ENCODE measurements at regions not wholly inside any gene's neighbourhood (a gene's known extent, or its start where the extent isn't known, plus 50 kb on each side); places are given as distances from the start of the nearest gene placed in this dataset.
"Not testable (repeated sequence)": the region's sequence is repeated elsewhere in the genome, so short reads cannot be mapped to it uniquely, and the experiment has no call there.

- DNase-seq = no peak
Observed at GRCh38 chr2:81061016-81061415, 756.5 kb upstream of the LRRTM1 start.

- DNase-seq = no peak
Observed at GRCh38 chr2:81050580-81051095, 746.1 kb upstream of the LRRTM1 start.

- no peak for DNase-seq
Observed at GRCh38 chr2:81043681-81044080, 739.1 kb upstream of the LRRTM1 start.

DNA sequence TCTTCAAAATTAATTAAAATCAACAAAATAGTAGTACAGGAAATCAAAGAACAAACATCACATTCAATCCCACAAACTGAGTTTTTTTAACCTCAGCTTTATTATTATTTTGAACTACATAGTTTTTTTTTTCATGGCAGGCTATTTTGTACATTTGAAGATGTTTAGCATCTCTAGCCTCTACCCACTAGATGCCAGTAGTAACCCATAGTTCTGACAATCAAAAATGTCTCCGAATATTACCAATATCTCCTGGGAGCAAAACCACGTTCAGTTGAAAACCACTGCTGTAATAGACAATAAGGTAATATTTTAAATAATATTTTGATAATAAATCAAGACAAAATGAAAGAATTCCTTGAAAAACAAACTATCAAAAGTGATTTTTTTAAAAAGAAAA lies 702.6 kb upstream of the LRRTM1 start:
- no peak for DNase-seq

GRCh38 chr2:81002906-81003305 lies 698.4 kb upstream of the LRRTM1 start:
- no peak for DNase-seq

- no peak for DNase-seq
Observed at GRCh38 chr2:80987466-80987865, 682.9 kb upstream of the LRRTM1 start.

DNA sequence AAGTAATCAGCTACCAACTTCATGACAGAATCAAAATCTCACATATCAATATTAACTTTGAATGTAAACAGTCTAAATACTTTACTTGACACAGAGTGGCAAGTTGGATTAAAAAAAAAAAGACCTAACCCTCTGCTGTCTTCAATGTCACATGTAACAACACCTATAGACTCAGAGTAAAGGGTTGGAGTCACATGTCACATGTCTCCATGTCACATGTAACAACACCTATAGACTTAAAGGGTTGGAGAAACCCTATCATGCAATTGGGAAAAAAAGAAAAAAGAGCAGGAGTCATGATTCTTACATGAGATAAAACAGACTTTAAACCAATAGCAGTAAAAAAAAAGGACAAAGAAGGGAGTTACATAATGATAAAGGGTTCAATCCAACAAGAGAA lies 665.3 kb upstream of the LRRTM1 start:
- DNase-seq = no peak

- no peak for DNase-seq
Observed at GRCh38 chr2:80968450-80968849, 663.9 kb upstream of the LRRTM1 start.

DNA sequence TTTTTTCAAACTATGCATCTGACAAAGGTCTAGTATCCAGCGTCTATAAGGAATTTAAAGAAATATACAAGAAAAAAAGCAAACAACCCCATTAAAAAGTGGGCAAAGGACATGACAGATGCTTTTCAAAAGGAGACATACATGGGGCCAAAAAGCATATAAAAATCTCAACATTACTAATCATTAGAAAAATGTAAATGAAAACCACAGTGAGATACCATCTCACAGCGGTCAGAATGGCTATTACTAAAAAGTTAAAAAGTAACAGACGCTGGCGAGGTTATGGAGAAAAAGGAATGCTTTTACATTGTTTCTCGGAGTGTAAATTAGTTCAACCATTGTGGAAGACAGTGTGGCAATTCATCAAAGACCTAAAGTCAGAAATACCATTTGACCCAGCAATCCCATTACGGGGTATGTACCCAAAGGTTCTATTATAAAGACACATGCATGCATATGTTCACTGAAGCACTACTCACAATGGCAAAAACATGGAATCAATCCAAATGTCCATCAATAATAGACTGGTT lies 643.1 kb upstream of the LRRTM1 start:
- no peak for DNase-seq

DNA sequence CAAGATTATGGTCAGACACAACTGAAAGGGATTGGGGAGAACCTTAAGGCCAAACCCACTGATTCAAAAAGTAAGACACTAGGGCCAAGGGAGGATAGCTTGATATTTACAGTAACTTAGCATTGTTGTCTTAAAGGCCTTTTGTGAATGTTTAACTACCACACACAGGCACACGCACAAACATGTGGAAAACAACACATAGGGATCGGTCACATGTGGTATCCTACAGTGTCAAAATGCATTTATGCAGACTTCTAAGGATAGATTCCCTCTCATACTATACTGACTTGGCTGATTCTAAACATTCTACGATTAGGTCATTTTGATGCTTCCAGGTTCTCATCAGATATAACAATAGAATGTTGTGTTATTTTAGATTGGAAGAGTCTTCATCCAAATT lies 638.9 kb upstream of the LRRTM1 start:
- no peak for DNase-seq

GRCh38 chr2:80942766-80943165 lies 638.2 kb upstream of the LRRTM1 start:
- DNase-seq = no peak

- no peak for DNase-seq
Observed at GRCh38 chr2:80938463-80938862, 633.9 kb upstream of the LRRTM1 start.

GRCh38 chr2:80931820-80932219 lies 627.3 kb upstream of the LRRTM1 start:
- DNase-seq = not testable (repeated sequence)

DNA sequence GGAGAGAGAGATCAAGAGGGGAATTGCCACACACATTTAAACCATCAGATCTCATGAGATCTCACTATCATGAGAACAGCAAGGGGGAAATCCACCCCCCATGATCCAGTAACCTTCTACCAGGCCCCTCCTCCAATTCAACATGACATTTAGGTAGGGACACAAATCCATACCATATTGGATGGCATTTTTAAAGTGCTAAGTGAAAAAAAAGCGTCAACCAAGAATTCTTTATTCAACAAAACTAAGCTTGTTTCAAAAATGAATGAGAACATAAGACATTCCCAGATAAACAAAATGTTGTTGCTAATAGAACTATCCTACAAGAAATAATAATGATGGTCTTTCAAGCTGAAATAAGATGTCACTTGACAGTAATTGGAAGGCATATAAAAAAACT lies 626.2 kb upstream of the LRRTM1 start:
- no peak for DNase-seq

- DNase-seq = no peak
Observed at GRCh38 chr2:80926168-80926567, 621.6 kb upstream of the LRRTM1 start.

DNA sequence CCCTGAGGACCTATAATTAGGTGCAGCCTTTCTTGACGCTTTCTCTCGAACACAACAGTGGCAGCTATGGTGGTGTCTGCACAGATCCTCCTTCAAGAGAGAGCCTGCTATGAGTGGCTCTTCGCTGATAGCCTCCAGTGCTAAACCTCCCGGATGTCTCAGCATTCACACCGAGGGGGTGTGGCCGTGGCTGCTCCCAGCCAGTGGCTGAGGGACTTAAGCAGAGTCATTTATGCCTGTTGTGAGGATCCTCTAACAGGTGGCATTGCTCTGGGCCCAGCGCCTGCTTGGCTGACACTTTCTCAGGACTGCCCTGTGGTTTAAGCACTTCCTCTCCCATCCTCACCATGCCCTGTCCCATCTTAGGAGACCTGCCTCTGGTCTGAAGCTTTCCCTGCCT lies 592.0 kb upstream of the LRRTM1 start:
- DNase-seq = no peak

DNA sequence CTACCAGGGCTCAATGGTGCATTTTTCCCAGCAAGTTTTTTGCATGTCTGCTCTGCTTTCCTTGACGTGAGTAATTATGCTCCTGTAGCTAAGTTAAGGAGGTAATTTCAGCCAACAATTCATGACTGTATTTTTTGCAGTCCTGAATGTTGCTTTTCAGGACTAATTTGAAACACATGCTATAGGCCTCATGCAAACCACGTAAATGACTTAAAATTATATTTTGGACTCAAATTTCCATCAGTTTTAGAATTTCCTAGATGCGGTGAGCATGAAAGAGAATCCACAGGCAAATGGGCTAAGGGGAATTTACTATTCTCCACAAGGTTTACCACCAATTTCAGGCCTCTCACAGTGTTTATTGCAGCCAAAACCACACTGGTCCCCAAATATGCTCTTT lies 589.9 kb upstream of the LRRTM1 start:
- no peak for DNase-seq

DNA sequence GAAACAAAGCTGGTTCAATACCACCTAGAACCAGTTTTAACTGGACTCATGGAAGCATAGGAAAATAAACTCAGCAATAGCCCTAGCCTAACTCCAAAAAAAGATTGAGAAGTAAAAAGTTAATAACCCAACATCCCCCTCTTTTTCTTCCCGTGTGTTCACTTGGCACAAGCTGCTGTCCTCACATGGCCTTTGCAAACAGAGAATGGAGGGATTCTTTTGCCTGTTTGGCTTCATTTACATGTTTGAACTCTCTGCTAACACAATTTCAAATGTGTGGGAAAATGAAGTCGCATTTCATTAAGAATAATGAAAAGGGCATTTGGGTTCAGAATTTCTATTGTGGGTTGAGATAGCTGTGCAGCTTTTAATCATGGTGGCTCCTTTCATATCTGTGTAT lies 589.2 kb upstream of the LRRTM1 start:
- no peak for DNase-seq

GRCh38 chr2:80889009-80889408 lies 584.5 kb upstream of the LRRTM1 start:
- DNase-seq = no peak

GRCh38 chr2:80887841-80888378 lies 583.4 kb upstream of the LRRTM1 start:
- no peak for DNase-seq

GRCh38 chr2:80874374-80874773 lies 569.8 kb upstream of the LRRTM1 start:
- no peak for DNase-seq

- DNase-seq = no peak
Observed at GRCh38 chr2:80869858-80870438, 565.4 kb upstream of the LRRTM1 start.

DNA sequence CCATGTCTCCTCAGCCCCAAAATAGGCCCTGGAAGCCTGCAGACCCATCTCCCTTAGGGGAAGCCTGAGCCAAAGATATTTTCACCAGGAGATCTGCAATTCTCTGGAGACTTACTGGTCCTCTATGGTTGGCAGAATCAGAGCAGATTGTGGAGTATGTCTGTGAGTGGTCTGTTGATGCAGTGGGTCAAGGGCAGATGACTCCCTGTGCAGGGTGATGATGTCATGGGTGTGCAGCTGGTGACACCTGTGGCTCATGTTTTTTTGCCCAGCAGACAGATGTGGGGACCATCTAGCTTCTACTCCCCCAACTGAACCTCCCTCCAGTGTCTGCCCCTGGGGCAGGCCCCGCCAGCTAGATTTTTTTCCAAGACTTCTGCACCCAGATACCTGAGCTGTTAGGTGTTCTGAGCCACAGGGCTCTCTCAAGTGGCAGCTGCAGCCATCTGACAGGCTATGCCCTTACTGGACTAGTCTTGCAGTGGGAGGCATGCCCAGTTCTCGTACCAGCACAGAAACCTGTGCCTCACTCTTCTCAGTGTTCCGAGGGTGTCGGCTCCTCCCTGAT lies 558.7 kb upstream of the LRRTM1 start:
- no peak for DNase-seq

DNA sequence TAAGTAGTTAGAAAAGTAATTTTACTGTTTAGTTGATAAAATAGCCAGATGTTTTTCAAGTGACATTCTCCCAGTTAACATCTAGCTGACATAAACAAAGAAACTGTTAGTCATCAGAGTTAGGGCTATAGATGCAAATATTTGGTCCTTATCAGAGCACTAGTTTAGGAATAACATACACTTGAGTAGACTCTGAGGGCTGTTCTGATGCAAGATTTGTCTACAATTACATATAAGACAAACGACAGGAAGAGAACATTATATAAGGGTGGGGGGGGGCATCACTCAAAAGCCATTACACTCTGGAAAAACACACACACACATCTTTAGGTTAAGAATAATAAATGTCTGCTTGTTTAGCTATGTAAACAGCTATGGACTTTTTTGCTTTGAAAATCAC lies 554.4 kb upstream of the LRRTM1 start:
- no peak for DNase-seq

- DNase-seq = no peak
Observed at GRCh38 chr2:80856227-80856626, 551.7 kb upstream of the LRRTM1 start.

Measured in 8988T (cell line).